H7 (cell line): ENCODE measurements at regions not wholly inside any gene's neighbourhood (a gene's known extent, or its start where the extent isn't known, plus 50 kb on each side); places are given as distances from the start of the nearest gene placed in this dataset.

ENCODE experiments used
- DNase-seq: peaks from one replicate; pipeline ENCODE4 v3.0.0; 2012
- H3K27me3 ChIP-seq: 2 replicates; pipeline ENCODE4 v1.6.0; 2011; ENCODE audit warnings: mild to moderate bottlenecking, low read length; ENCODE audit not compliant: control insufficient read depth, insufficient read depth
- H3K36me3 ChIP-seq: replicated peaks from 2 replicates; pipeline ENCODE4 v1.5.1; 2011; ENCODE audit warnings: low read length; ENCODE audit not compliant: control insufficient read depth, insufficient read depth
- H3K4me3 ChIP-seq: 2 replicates; pipeline ENCODE4 v1.5.1; 2011; ENCODE audit warnings: low read depth, mild to moderate bottlenecking, control low read depth, low read length, moderate library complexity; ENCODE audit not compliant: insufficient read depth

DNA sequence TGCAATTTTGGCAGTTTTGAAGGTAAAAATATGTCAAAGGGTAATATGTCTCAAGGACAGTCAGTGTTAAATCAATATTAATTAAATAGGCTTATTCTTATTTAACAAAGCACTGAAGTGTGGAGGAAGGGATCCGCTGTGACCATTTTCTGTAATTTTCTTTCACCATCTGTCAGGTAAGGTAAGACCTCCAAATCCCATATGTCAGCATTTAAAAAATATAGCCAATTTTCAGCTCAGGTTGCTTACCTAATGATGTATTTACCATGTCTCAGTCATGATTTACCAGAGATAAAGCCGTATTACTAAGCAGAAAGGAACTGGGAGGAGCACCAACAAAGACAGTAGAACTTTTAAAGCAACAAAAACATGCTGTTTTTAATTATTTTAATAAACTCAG is 683.9 kb downstream of the CCSER2 start:
- no peaks in the 10 kb centered on the region for H3K36me3 ChIP-seq
- no peak for DNase-seq
- H3K27me3 ChIP-seq, result no peaks in the 10 kb centered on the region
- H3K4me3 ChIP-seq, result no peak overlapping the region

DNA sequence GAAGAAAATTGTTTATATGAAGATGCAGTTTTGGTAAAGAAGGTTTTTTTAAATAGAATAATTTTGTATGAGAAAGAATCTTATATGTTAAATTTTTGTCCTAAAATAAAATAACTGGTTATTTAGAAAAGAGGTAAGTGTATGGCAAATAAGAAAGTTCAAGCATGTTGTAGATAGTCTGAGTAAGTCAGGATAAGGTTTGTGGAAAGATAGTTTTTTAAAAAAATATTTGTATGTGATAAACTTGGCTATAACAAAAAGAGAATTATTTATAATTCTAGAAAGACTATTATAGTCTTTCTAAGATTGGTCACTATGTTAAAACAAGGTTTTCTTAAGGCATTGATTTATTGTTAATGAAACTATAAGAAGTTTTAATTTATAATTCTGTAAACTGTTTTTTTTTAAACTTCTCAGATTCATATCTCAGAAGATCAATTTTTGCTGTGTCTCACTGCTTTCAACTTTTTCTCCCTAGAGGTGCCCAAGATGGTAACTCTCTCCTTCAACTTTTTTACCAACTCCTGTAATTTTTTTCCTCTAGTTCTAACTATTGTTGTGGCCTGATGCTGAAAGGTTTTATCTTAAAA is 698.6 kb downstream of the CCSER2 start:
- H3K36me3 ChIP-seq, result no peaks in the 10 kb centered on the region
- no peaks in the 10 kb centered on the region for H3K27me3 ChIP-seq
- no peak for DNase-seq
- no peak overlapping the region for H3K4me3 ChIP-seq

DNA sequence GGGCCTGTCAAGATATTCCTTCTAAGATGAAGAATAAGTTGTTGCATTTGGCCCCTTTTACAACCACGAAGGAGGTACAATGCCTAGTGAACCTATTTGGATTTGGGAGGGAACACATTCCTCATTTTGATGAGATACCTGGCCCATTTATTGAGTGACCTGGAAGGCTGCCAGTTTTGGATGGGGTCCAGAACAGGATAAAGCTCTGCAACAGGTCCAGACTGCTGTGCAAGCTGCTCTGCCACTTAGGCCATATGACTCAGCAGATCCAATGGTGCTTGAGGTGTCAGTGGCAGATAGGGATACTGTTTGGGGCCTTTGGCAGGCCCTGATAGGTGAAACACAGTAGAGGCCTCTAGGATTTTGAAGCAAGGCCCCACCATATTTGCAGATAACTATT is 704.6 kb downstream of the CCSER2 start:
- Histone ChIP-seq H3K4me3 (no peak overlapping the region), H3K27me3 (no peaks in the 10 kb centered on the region), H3K36me3 (no peaks in the 10 kb centered on the region)
- no peak for DNase-seq

DNA sequence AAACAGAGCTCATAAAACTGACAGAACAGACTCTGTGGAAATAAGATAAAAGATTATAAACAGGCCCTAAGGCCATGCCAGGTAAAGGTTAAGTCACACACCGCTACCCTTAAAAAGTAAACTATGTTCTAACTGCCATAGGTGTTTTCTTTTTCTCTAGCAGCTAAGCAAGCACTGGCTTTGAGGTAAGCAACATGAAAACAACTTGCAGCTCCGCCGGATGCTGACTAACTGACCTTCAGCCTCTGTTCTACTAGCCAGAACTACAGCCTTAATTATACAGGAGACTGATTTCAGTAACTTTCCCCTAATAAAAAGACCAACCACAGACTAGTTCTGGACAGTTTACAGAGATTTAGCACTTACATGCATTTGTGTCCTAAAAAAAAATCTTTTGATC is 708.3 kb downstream of the CCSER2 start:
- no peak overlapping the region for H3K4me3 ChIP-seq
- no peaks in the 10 kb centered on the region for H3K27me3 ChIP-seq
- no peak for DNase-seq
- H3K36me3 ChIP-seq, result no peaks in the 10 kb centered on the region

DNA sequence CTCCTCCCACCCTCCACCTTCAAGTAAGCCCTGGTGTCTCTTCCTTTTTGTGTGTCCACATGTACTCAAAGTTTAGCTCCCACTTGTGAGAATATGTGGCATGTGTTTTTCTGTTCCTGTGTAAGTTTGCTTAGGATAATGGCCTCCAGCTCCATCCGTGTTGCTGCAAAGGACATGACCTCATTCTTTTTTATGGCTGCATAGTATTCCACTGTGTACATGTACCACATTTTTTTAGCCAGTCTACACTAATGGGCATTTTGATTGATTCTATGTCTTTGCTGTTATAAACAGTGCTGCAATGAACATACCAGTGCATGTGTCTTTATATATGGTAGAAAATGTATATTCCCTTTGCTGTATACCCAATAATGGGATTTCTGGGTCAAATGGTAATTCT is 710.9 kb downstream of the CCSER2 start:
- Histone ChIP-seq H3K27me3 (no peaks in the 10 kb centered on the region), H3K4me3 (no peak overlapping the region), H3K36me3 (no peaks in the 10 kb centered on the region)
- DNase-seq, result no peak

DNA sequence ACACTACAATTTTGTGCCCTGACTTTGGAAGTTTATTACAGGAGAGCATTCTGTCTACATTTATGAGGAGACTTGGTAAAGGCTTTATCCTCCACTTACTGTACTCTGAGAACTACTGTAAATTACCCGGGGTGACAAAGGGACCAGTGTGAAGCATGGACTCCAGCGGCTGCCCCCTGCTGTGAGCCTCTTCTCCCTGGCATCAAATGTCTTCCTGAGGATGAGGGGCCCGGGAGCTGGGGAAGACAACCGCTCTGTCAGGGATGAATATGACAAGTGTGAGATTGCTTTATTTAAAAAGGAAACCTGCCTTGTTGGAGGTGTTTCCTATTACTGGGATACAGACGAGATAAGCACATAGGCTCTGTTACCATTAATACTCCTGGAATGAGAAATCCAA is 714.8 kb downstream of the CCSER2 start:
- peak; percentile 13 for DNase-seq
- Histone ChIP-seq H3K27me3 (no peaks in the 10 kb centered on the region), H3K36me3 (no peaks in the 10 kb centered on the region)

DNA sequence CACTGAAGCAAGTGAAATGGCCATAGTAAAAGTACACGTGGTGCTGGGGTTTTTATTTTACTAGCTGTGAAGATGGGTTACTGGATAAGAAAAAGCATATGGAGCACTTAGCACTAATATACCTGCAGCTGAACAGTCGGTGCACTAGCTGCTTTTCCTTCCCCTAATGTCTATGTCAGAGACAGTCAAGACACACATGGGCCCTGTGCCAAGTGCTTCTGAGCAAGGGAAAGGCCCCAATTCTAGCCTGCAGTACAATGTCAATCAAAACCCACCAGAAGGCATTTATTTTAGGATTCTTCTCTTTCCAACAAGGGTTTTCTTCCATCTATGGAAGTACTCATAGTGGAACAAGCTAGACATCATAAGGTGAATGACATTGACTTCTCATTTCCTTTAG is 716.7 kb downstream of the CCSER2 start:
- DNase-seq, result no peak
- H3K4me3 ChIP-seq, result no peak overlapping the region
- H3K36me3 ChIP-seq, result no peaks in the 10 kb centered on the region
- H3K27me3 ChIP-seq, result no peaks in the 10 kb centered on the region

More for the DNA sequence above, 714.8 kb downstream of the CCSER2 start:
- H3K4me3 ChIP-seq, result no peak overlapping the region

DNA sequence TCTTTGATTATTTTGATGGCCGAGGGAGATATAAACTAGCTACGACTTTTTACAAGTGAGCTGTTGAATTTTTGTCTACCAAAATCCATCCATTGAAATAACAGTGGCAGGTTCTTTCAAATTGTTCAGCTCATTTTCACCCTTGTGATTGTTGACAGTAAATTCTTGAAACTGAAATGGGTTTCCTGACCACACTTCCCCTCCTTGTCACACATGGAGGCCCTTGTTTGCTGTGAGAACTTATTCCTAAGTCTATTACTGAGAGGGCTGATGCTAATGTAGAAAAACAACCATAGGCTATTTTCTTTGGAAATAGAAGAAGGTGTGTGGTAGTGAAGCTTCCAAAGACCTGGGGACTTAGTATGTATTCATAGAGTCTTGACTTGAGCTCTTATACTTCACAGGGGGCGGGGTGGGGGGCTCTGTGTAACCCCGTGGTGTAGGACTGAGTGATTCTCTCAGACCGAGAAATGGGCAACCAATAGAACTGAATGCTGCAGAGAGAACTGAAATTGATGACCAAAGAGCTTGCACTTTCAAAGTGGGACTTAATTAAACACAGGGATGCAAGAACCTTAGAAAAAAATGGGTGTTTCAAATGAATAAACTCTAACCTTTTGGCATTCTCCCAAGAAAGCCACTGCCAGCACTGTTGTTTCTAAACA is 718.9 kb downstream of the CCSER2 start:
- Histone ChIP-seq H3K36me3 (no peaks in the 10 kb centered on the region), H3K27me3 (no peaks in the 10 kb centered on the region), H3K4me3 (no peak overlapping the region)
- no peak for DNase-seq

DNA sequence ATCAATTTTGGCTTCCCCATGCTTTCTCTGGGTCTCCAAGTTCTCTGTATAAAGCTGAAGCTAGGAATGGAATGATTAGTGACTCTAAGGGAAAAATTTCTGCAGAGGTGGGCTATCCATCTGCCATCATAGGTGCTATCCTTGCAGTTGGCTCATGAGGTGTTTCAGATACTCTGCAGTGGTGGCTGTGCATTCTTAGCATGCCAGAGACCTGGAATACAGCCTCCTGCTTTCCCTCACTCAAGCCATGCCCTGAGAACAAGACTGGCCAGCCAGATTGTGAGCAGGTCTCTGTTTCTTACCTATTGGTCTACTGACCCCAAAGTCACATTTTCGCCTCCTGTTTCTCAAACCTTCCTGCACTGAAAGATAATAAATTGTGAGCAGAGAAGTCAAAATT is 719.6 kb downstream of the CCSER2 start:
- no peaks in the 10 kb centered on the region for H3K36me3 ChIP-seq
- no peak overlapping the region for H3K4me3 ChIP-seq
- no peak for DNase-seq
- no peaks in the 10 kb centered on the region for H3K27me3 ChIP-seq

DNA sequence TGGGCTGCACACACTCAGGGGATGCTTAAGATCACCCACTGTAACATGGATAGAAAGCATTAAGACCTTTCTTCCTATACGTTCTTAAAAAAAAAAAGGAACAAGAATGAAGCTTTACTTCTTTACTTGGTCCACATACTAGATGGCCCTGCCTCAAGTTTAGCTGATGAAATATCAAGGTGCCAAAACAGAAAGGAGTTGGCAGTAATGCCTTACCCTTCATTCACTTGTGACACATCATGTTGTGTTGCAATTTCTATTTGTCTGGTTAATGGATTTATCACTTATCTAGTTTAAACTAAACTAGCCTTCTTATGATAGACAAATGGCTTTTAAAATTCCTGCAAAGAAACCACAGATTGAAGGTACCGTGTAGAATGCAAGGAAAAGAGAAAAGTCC is 720.3 kb downstream of the CCSER2 start:
- no peaks in the 10 kb centered on the region for H3K36me3 ChIP-seq
- no peak overlapping the region for H3K4me3 ChIP-seq
- DNase-seq, result no peak
- no peaks in the 10 kb centered on the region for H3K27me3 ChIP-seq

DNA sequence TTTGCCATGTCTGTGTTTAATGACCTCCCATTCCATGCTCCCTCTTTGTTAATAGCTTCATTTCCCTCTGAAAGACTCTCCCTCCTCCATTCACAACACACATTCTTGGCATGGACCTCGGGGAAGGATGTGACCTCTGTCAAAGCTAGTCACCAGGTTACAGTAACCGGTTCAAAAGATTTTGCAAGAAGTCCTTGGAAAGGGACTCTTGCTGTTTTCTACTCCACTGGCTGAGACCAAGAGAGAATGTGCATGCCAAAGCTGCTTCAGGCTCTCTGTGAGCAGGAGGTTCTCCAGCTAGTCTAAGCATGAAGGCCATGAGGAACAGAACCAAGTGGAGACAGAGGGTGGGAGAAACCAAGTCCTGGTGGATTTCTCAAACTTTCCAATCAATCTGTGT is 732.6 kb downstream of the CCSER2 start:
- no peaks in the 10 kb centered on the region for H3K36me3 ChIP-seq
- DNase-seq, result no peak
- no peaks in the 10 kb centered on the region for H3K27me3 ChIP-seq
- H3K4me3 ChIP-seq, result no peak overlapping the region

DNA sequence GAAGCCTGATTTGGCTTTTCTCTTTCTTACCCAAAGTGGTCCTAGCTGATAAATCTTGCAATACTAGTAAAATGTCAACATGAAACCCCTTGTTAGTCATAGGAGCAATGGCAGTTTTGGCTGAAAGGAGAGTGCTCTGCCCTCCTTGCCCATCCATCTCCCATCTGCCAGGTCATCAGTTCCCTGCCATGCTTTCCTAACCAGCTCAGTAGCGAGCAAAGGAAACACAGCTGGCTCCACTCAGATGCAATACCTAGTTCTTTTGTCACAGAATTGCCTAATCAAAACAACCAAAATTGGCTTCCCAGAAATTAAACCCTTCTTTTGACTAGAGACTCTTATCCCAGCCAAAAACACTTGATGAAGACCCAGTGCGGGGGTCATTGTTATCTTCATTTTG is 733.0 kb downstream of the CCSER2 start:
- no peaks in the 10 kb centered on the region for H3K27me3 ChIP-seq
- H3K4me3 ChIP-seq, result no peak overlapping the region
- no peak for DNase-seq
- no peaks in the 10 kb centered on the region for H3K36me3 ChIP-seq

DNA sequence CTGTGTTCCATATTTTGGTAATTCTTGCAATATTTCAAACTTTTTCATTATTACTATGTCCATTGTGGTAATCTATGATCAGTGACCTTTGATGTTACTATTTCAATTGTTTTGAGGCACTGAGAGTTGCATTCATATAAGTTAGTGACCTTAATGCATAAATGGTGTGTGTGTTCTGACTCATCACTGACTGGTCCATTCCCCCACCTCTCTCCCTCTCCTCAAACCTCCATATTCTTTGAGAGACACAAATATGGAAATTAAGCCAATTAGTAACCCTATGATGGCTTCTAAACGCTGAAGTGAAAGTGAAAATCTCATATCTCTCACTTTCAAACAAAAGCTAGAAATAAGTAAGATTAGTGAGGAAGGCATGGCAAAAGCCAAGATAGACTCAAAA is 739.6 kb downstream of the CCSER2 start:
- H3K36me3 ChIP-seq, result no peaks in the 10 kb centered on the region
- no peaks in the 10 kb centered on the region for H3K27me3 ChIP-seq
- no peak for DNase-seq
- H3K4me3 ChIP-seq, result no peak overlapping the region

DNA sequence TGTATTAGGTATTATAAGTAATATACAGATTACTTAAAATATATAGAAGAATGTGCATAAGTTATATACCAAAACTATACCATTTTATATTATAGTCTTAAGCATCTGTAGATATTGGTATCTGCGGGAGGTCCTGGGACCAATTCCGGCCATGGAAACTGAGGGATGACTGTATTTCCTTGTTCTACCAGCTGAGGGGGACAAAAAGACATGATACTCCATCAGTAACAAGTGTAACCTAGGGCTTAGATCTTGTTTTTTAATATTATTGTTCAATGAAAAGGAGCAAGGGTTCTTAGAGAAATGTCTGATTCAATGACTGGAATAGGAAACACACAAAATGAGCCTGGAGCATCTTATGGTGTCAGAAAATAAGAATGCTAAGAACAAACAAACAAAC is 752.5 kb downstream of the CCSER2 start:
- Histone ChIP-seq H3K4me3 (no peak overlapping the region), H3K36me3 (no peaks in the 10 kb centered on the region)

DNA sequence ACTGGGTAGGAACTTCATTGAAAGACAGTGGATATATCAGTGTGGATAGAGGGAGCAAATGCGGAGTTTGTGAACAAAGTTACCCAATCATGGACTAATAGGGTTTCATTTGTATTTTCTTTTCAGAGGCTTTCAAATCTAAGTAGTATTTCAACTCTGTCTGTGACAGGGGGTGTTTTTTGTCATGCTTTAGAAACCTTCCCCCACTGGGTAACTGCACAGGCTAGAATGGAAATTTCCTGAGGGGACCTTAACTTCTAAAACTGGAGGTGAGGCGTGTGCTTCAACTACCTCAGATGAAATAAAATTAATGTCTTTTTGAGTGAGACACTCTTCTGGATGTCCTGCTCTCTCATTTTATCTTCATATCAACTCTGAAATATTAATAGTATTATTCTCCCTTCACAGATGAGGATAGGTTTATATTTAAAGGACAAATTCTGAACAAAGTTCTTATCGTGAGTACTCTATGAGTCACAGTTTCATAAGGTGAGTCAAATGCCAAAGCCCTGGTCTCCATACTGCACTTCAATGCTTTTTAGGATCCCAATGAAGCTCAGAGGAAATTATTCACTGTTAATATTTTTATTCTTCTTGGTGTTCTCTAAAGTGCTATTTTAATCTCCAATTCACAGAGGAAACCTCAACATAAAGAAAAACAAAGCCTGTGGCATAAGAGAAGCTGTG is 770.6 kb downstream of the CCSER2 start:
- no peak overlapping the region for H3K4me3 ChIP-seq
- no peaks in the 10 kb centered on the region for H3K36me3 ChIP-seq

More for the DNA sequence above, 752.5 kb downstream of the CCSER2 start:
- no peaks in the 10 kb centered on the region for H3K27me3 ChIP-seq
- no peak for DNase-seq

More for the DNA sequence above, 770.6 kb downstream of the CCSER2 start:
- no peak for DNase-seq
- H3K27me3 ChIP-seq, result no peaks in the 10 kb centered on the region
